HepG2 (cell line): ENCODE measurements at regions not wholly inside any gene's neighbourhood (a gene's known extent, or its start where the extent isn't known, plus 50 kb on each side); places are given as distances from the start of the nearest gene placed in this dataset.

Experiments
- ATAC-seq: fragments of 200-7000 bp; cut with Tn5 transposase; 3 replicates; pipeline ENCODE4 v1.9.1; 2020; ENCODE audit warnings: mild to moderate bottlenecking, moderate library complexity
- BruUV-seq: library from RNA; stranded (reverse); fragments of 400-500 nt; replicated peaks from 2 replicates; lab custom pipeline; 2021; lab: Mats Ljungman, UMichigan
- CTCF ChIA-PET: fragments of 300-600 bp; formaldehyde crosslinking; extraction: SDS; loops from one replicate; lab custom pipeline; 2021; ENCODE audit warnings: low total read pairs, inconsistent platforms, low intra/inter-chr PET ratio; lab: Yijun Ruan, JAX
- POLR2A ChIA-PET: fragments of 350-600 bp; sonication (Branson Sonifier 250); formaldehyde crosslinking; loops from one replicate; lab custom pipeline; 2020; ENCODE audit warnings: antibody characterized with exemption, inconsistent platforms; lab: Yijun Ruan, JAX
- DNase-seq: peaks from one replicate; pipeline ENCODE4 v3.0.0-alpha.2; 2015; ENCODE audit warnings: low spot score
- FAIRE-seq: peaks from 3 replicates; lab custom pipeline; 2011; peaks lifted over from hg19 to GRCh38; lab: Jason Lieb, UNC
- H2AFZ ChIP-seq: one replicate; pipeline ENCODE4 v1.6.1; 2011; ENCODE audit warnings: low read length, inconsistent platforms
- H3K27ac ChIP-seq: fragments of 300-600 bp; 3 replicates; pipeline ENCODE4 v1.8.0; 2011; ENCODE audit warnings: mixed run types, mild to moderate bottlenecking, mixed read lengths, low read length, inconsistent platforms; ENCODE audit not compliant: insufficient read depth; ENCODE audit errors: extremely low read length
- H3K27me3 ChIP-seq, 2 experiments: fragments of 200-600 bp in 1 of 2; 2 replicates in 1 of 2; 3 replicates in 1 of 2; pipeline versions ENCODE4 v1.6.0 to v1.8.0; 2011; ENCODE audit warnings: low read length in 2 of 2, mild to moderate bottlenecking in 2 of 2, moderate library complexity in 2 of 2, inconsistent platforms in 1 of 2; ENCODE audit not compliant: insufficient read depth in 2 of 2, control insufficient read depth in 1 of 2
- H3K36me3 ChIP-seq, 2 experiments: fragments of 200-600 bp in 1 of 2; replicated peaks in 1 of 2; 2 replicates in 1 of 2; 3 replicates in 1 of 2; pipeline versions ENCODE4 v1.5.1 to v1.8.0; 2011; ENCODE audit warnings: low read length in 2 of 2, inconsistent platforms in 1 of 2; ENCODE audit not compliant: insufficient read depth in 2 of 2, control insufficient read depth in 1 of 2
- H3K4me1 ChIP-seq: 2 replicates; pipeline ENCODE4 v1.5.1; 2012; ENCODE audit warnings: low read length, inconsistent platforms; ENCODE audit not compliant: insufficient read depth
- H3K4me2 ChIP-seq: 2 replicates; pipeline ENCODE4 v1.6.0; 2011; ENCODE audit warnings: low read depth, low read length, inconsistent platforms
- H3K4me3 ChIP-seq, 3 experiments: fragments of 200-600 bp in 1 of 3; sonication (generic), shearing (Covaris generic) in 1 of 3; replicated peaks in 1 of 3; 2 replicates each; pipeline ENCODE4 v1.5.1; 2011 to 2016; ENCODE audit warnings: low read length in 3 of 3, inconsistent platforms in 2 of 3, low read depth in 2 of 3, mild to moderate bottlenecking in 2 of 3, control low read depth in 1 of 3, mixed read lengths in 1 of 3; ENCODE audit not compliant: insufficient read depth in 1 of 3
- H3K79me2 ChIP-seq: one replicate; pipeline ENCODE4 v1.6.1; 2011; ENCODE audit warnings: low read length, inconsistent platforms; ENCODE audit not compliant: insufficient read depth
- H3K9ac ChIP-seq: 2 replicates; pipeline ENCODE4 v1.6.0; 2011; ENCODE audit warnings: mild to moderate bottlenecking, low read depth, low read length, inconsistent platforms; ENCODE audit not compliant: insufficient read depth
- H3K9me3 ChIP-seq: 2 replicates; pipeline ENCODE4 v1.5.1; 2012; ENCODE audit warnings: mild to moderate bottlenecking, low read length
- H4K20me1 ChIP-seq: 2 replicates; pipeline ENCODE4 v1.6.0; 2011; ENCODE audit warnings: inconsistent platforms, mild to moderate bottlenecking, low read length, moderate library complexity; ENCODE audit not compliant: insufficient read depth
- ARNT2 ChIP-seq: sonication (generic); formaldehyde crosslinking; IDR thresholded peaks from 2 replicates; pipeline ENCODE4 v1.8.0; 2022; ENCODE audit warnings: mild to moderate bottlenecking, low read depth, missing genetic modification reagents, moderate library complexity
- ASH2L ChIP-seq: fragments of 300-600, 200-600 bp; sonication (generic); IDR thresholded peaks from 2 replicates; pipeline ENCODE4 v1.7.0; 2017; ENCODE audit warnings: low read depth, mild to moderate bottlenecking, moderate library complexity, mixed read lengths, low read length; ENCODE audit not compliant: insufficient read length
- CERS6 ChIP-seq: sonication (generic); formaldehyde crosslinking; IDR thresholded peaks from 2 replicates; pipeline ENCODE4 v1.5.0; 2020; ENCODE audit warnings: missing genetic modification reagents
- CREB1 ChIP-seq, 2 experiments: fragments of 450-650 bp in 1 of 2; IDR thresholded peaks; 2 replicates each; pipeline ENCODE4 v1.6.1; 2016 to 2017; ENCODE audit warnings: control low read depth in 1 of 2, mild to moderate bottlenecking in 1 of 2, missing compliant biosample characterization in 1 of 2, missing genetic modification characterization in 1 of 2
- FOXK2 ChIP-seq: fragments of 450-650 bp; IDR thresholded peaks from 2 replicates; pipeline ENCODE4 v1.6.1; 2016
- HCFC1 ChIP-seq: fragments of 150-350 bp; IDR thresholded peaks from 2 replicates; pipeline ENCODE4 v1.6.1; 2014; ENCODE audit warnings: low read depth, low read length
- HNRNPL ChIP-seq: fragments of 200-400 bp; formaldehyde crosslinking; IDR thresholded peaks from 2 replicates; pipeline ENCODE4 v1.6.1; 2017; ENCODE audit warnings: mild to moderate bottlenecking, low read depth, low read length
- KIAA2018 ChIP-seq: sonication (generic); formaldehyde crosslinking; IDR thresholded peaks from 2 replicates; pipeline ENCODE4 v1.5.0; 2020; ENCODE audit warnings: mild to moderate bottlenecking, missing genetic modification reagents, borderline replicate concordance
- NR0B2 ChIP-seq: sonication (generic); formaldehyde crosslinking; IDR thresholded peaks from 2 replicates; pipeline ENCODE4 v1.4.0; 2020; ENCODE audit warnings: mild to moderate bottlenecking, missing genetic modification reagents
- POLR2AphosphoS5 ChIP-seq: IDR thresholded peaks from 2 replicates; pipeline ENCODE4 v1.6.1; 2012; ENCODE audit warnings: low read depth, low read length
- ZBTB14 ChIP-seq: sonication (generic); formaldehyde crosslinking; IDR thresholded peaks from 2 replicates; pipeline ENCODE4 v1.4.0; 2020; ENCODE audit warnings: missing genetic modification reagents
- ZNF788 ChIP-seq: sonication (generic); formaldehyde crosslinking; IDR thresholded peaks from 2 replicates; pipeline ENCODE4 v1.5.0; 2020; ENCODE audit warnings: mild to moderate bottlenecking, missing genetic modification reagents, borderline replicate concordance
- WGBS: methylation state at CpG from one replicate; pipeline ENCODE4 v1.1.6; 2017; ENCODE audit warnings: low lambda C conversion rate; 5-methylcytosine and 5-hydroxymethylcytosine counted together
- in situ Hi-C: cut with HindIII; loops from 2 replicates; pipeline ENCODE4 v1.10.0; 2017; ENCODE audit warnings: low pct_unique_long_range_greater_than_20kb; ENCODE audit not compliant: extremely low pct_ligation_motif_present
- intact Hi-C: fragments of 100-400 bp; cut with micrococcal nuclease; formaldehyde crosslinking; loops from one replicate; pipeline ENCODE4 v1.10.0; 2022; ENCODE audit not compliant: unreplicated experiment

- Histone ChIP-seq H3K4me2 (no peak overlapping the region), H3K4me3 (no peak overlapping the region), H3K9ac (no peak overlapping the region), H4K20me1 (no peaks in the 10 kb centered on the region), H2AFZ (no peak overlapping the region), H3K79me2 (no peaks in the 10 kb centered on the region), H3K27me3 (no peaks in the 10 kb centered on the region), H3K27ac (no peak overlapping the region), H3K9me3 (no peaks in the 10 kb centered on the region), H3K36me3 (no peaks in the 10 kb centered on the region), H3K4me1 (no peaks in the 10 kb centered on the region)
- ATAC-seq (no peak), FAIRE-seq (no peak), DNase-seq (no peak)
- CTCF ChIA-PET = no interaction called here
- intact Hi-C loops = no loop called here
- POLR2A ChIA-PET = no interaction called here
- no TSS peak for BruUV-seq
- TF ChIP-seq HNRNPL (no peak), NR0B2 (CRISPR knock-in tag) (no peak), CERS6 (CRISPR knock-in tag) (no peak), ZNF788 (CRISPR knock-in tag) (no peak), ARNT2 (no peak), ASH2L (no peak), ZBTB14 (CRISPR knock-in tag) (no peak), POLR2AphosphoS5 (no peak), FOXK2 (no peak), KIAA2018 (CRISPR knock-in tag) (no peak), HCFC1 (no peak), CREB1 (IDR thresholded peaks at IDR 0.05) (no peak), CREB1 (CRISPR knock-in tag; IDR thresholded peaks at IDR 0.05) (no peak)
- WGBS = 25% methylated on average over 5 of the region's 5 CpGs
- in situ Hi-C loops = no loop called here
Observed at GRCh38 chr18:1413323-1413675, 508.6 kb downstream of the ADCYAP1 start.
